ENCODE measurements at regions not wholly inside any gene's neighbourhood (a gene's known extent, or its start where the extent isn't known, plus 50 kb on each side); places are given as distances from the start of the nearest gene placed in this dataset.
"Not testable (repeated sequence)": the region's sequence is repeated elsewhere in the genome, so short reads cannot be mapped to it uniquely, and the experiment has no call there.

DNA sequence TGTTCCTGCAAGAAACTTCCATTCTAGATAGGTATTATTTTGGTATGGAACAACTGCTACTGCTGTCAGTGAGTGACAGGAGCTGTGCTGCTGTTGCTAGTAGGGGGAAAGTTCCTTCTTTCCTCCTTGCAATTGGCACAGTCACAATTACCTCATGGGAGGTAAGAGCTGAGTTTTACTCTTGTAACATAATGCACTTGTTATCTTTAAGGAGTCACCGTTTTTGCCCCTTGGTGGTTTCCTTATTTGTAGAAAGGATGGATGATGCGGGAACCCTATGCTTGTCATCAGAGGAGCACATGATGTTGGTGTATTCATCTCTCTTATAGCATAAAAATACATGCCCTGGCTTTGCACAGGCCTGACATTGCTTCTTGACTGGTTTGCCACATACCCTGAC lies 234.7 kb upstream of the NPY start:
- FAIRE-seq (no peak), DNase-seq (ENCODE audit: insufficient read length, low spot score) (no peak)

DNA sequence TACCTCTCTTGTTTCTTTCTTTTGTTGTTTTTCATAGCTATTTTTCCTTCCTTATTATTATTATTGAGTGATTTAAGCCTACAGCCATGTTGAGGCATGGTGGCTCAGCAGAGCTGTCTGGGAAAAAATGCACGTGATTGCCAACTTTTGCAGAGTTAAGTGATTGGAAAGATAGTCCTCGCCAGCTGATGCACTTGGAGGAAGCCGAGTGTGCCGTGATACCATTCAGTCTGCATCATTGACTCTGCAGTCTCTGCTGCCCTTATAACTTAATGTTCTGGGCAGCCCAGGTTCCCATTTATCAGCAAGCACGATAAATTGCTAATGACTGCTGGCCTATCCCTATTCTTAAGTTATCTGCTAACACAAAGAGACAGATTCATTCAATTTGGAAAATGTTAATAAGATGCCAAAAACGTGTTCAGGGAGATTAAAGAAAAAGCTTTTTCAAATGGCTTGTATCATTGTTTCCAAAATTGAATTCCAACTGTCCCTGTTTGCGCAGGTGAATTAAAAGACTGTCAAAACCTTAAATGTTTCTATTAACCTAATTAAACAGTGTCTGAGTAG lies 232.9 kb upstream of the NPY start:
- DNase-seq (ENCODE audit: insufficient read length, low spot score) (no peak), FAIRE-seq (no peak)

DNA sequence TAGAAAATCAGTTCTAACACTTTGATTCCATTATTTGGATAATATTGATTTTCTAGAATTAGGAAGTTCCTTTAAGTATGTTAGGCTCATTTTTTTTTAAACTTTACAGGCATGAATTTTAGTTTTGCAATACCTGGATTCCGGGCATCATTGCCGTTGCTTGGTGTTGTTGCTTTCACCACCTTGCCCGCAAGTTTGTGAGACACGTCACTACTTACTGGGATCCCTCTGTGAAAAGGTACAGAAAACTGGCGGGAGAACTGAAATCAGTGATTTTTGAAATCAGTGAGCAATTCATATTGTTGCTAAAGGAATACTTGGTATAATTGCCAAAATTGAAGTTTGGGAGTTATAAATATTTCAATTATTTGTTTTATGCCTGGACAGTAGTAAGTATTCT lies 232.3 kb upstream of the NPY start:
- DNase-seq (ENCODE audit: insufficient read length, low spot score) = no peak
- FAIRE-seq = no peak

DNA sequence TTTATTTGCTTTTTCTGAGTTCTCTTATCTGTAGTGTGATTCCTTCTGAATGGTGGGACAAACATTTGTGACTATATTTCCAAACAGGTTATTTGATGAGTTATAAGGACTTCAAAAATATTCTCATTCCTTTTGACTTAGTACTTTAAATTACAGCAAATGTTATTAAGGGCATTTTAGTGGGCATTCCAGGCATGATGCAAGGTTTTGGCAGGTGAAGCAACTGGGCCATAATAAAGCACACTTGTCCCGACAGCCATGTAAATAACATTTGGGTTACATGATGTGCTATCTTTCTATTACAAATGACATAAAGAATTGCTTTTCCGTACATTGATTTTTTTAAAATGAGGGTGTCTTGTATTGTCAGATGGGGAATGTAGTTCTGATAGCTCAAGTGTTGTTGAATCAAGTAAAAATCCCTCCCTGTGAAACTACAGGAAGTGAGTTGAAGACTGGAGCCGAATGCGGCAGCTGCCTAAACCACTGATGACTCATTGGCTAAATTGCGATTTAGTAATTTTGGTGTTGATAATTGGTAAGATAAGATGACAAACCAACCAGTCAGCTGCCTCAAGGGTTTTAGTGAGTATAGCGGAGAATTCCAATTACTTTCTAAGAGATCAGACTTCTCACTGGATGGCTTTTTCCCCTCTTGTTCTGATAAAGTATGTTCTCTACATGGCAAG lies 231.3 kb upstream of the NPY start:
- FAIRE-seq = no peak
- no peak for DNase-seq (ENCODE audit: insufficient read length, low spot score)

DNA sequence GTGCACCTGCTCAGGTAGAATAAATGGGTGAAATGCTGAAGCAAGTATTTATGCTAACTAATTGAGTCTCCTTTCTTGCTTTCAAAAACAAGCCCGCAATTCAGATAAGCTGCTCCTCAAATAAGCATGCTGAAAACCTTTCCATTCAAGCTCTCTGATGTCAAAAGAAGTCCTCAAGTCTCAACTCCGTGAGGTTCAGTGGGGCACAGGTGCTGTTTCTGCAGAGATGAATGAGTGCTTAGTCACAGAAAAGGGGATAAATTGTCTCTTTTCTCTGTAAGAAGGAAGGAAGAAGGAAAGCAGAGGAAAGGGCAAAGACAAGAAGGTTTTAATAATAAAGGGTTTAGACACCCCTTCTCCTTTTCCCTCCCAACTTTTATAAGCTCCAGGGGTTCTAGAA lies 229.8 kb upstream of the NPY start:
- no peak for FAIRE-seq
- no peak for DNase-seq (ENCODE audit: insufficient read length, low spot score)

DNA sequence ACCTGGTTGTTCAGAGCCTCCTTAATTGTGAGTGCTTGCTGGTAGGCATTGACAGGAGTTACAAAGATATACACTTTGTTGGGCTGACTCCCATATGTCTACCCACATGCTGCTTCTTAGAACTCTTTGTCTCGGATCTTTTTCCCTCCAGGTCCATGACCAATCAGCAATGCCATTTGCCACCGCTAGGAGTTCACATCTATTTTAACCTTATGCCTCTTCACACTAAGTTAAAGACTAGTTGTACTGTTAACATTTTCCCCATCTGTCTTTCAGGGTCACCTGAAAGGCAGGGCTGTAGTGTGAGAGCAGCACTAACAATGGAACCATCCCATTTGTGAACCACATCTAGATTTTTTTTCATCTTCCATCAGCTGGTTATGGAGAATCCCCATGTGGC lies 226.7 kb upstream of the NPY start:
- DNase-seq (ENCODE audit: insufficient read length, low spot score) (no peak), FAIRE-seq (no peak)

DNA sequence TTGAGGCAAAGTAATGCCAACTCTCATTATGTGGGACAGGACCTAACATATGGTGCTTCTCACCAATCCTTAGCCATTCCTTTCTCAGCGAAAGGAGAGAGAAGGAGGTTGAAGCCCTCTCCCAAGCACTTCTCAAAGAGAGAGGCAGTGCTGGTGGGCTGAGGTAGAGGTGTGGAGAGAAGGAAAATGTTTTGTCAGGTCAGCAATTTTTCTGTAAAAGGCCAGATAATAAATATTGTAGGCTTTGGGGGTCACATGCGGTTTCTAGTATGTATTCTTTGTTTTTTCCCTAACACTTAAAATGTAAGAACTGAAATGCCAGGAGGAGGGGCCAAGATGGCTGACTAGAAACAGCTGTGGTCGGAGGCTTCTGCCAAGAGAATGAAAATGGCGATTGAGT lies 225.0 kb upstream of the NPY start:
- FAIRE-seq (no peak), DNase-seq (ENCODE audit: insufficient read length, low spot score) (no peak)

DNA sequence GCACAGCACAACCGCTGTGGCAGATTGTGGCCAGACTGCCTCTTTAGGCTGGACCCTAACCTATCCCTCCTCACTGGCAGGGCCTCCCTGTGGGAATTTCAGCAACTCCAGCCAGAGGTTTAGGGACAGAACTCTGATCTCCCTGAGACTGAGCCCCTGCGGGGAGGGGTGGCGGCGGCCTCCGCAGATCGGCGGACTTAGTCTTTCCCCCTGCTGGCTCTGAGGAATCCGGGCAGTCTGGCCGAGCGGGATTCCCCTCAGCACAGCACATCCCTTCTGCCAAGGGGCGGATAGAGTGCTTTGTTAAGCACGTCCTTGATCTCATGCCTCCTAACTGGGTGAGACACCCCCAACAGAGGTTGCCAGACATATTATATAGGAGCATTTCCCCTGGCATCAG lies 224.2 kb upstream of the NPY start:
- DNase-seq (ENCODE audit: insufficient read length, low spot score) (no peak), FAIRE-seq (no peak)

DNA sequence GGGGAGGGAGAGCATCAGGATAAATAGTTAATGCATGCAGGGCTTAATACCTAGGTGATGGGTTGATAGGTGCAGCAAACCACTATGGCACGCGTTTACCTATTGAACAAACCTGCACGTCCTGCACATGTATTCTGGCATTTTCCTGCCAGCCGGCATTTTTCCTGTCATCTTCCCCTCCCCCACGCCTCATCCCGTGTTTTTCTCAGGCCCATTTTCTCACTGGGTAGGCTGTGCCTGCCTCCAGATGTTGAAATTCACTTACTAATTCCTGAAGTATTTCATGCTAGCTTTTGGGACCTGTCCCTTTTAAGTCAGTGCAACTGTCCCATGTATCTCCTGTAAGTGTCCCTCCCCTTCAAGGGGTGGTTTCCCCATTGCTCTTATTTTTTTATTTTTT lies 220.3 kb upstream of the NPY start:
- FAIRE-seq (no peak), DNase-seq (ENCODE audit: insufficient read length, low spot score) (no peak)

DNA sequence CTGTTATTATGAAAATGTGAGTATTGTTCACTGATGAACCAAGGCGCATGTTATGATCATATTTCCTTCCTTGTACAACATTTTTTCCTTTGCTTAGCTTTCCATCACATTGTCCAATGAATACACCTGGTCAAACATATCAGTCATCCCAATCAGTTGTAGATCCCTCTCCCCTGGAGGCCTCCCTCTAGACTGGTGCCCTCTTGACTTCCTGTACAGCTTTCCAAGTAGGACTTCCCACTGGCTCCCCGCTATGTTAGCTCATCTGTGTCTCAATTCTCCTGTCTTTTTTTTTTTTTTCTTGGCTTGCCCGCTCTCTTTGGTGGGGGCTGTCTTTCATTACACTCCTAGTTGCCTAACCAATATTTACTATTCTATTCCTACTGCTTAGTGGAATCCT lies 214.2 kb upstream of the NPY start:
- no peak for FAIRE-seq
- no peak for DNase-seq (ENCODE audit: insufficient read length, low spot score)

DNA sequence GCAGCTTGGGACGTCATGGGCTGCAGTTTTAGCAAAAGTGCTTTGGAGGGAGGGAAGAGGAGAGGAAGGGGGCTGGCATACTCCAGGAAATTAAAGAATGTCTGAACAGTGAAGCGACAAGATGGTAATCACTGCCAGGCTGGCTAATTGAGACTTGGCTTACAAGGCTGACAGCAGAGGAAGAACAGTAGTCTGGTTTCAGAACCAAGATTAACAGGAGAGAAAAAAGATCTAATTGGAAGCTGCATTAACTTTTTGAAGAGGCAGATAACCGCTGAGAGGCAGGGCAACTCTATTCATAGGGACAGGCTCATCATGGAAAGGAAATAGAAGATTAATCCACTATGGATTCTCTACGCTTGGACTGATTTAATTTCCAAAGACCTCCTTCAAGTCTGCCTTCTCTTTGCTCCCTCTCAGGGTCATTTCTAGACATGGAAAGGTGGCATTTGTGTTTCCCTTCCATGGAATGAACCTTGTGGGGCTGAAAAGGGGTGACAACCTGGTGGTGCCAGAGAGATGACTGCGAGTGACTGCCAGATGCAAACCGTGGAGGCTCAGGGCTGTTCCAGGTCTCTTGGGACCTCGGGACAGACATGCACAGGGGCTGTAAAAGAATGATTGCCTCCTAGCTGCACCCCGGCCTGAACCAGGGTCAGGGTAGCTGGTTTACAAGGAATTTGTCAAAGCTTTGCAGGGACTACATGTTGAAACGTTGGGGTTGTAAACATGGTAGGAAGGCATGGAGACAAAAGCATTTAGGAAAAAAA lies 210.2 kb upstream of the NPY start:
- FAIRE-seq (no peak), DNase-seq (ENCODE audit: insufficient read length, low spot score) (no peak)

DNA sequence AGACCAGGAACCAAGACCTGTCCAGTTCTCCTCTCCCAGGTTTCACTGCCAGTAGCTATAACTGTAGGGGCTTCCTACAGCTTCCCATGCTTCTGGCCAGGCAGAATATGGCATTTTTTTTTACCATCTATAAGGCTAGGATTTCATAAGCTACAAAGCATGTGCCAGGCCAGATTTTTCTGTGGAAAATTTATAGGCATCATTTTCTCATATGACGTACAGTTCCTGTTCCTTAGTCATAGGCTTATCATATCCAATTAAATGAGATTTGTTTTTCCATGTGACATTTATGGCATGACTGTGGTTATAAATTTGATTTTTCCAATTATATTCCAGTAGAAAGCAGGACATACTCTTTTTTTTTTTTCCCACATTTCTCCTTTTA lies 208.6 kb upstream of the NPY start:
- FAIRE-seq = no peak
- DNase-seq (ENCODE audit: insufficient read length, low spot score) = no peak

DNA sequence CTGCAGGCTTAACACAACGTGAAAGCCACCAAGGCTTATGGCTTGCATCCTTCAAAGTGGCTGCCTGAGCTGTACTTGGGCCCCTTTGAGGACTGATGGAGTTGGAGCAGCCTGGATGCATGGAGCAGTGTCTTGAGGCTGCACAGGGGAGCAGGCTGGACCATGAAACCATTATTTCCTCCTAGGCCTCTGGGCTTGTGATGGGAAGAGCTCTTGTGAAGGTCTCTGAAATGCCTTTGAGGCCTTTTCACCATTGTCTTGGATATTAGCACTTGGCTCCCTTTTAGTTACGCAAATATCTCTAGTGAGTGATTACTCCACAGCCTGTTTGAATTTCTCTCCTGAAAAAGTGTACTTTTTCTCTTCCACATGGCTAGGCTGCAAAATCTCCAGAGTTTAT lies 201.2 kb upstream of the NPY start:
- no peak for DNase-seq (ENCODE audit: insufficient read length, low spot score)
- FAIRE-seq = no peak

DNA sequence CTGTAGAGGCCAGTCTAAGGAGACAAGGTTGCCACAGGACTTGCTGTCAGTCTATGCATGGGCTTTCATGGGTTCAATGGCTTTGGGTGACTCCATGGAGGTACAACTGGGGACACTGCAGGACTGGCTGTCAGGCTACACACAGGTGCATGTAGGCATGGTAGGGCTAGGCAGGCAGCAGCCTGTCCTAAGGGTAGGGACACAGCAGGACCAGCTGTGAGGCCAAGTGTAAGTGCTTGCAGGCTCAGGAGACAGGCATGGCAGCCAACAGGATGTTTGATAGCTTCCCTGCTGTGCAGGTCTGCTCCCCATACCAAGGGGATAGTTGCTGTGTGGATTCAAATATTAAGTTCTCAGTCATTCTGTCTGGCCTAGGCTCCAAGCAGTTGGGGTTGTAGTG lies 181.0 kb upstream of the NPY start:
- FAIRE-seq (no peak), DNase-seq (ENCODE audit: insufficient read length, low spot score) (no peak)

DNA sequence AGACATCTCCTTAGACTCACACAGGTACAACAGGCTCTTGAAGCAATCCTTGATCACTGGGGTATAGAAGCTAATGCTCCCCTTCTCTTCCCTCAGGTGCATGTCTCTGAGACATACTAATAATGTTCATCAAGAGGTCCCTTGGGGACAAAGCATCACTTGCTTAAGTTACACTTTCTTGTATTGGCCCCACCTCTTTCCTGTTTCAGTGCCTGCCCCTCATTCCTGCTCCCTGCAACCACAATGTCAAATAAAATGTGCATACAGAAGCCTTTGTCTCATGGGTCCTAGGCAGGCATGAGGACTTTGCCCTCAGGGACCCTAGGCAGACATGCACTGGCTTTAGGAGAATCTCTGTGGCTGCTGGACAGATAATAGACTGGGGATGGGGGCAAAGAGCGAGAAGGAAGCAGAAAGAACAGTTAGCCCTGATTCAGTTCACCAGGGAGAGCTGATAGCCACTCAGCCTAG lies 175.0 kb upstream of the NPY start:
- peak; percentile 90 for FAIRE-seq

DNA sequence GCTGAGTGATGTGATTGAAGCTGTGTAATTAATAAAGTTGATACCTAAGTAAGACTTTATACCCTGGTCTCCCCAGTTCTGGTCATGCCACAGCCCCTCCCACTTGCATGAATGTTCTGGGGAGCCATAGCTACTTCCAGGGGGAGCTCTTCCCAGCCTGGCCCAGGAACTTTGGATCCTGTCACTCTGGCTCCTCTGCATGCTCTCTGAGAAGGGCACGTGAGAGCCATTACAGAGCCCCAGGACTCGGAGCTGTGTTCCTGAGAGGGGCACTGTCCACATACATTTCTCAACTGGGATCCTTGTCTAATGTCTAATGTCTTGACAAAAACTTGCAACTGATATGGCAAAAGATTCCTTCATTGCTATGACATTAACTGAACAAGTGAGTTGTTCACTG lies 173.9 kb upstream of the NPY start:
- FAIRE-seq = no peak
- DNase-seq (ENCODE audit: insufficient read length, low spot score) = no peak

More for the DNA sequence above, 175.0 kb upstream of the NPY start:
- DNase-seq (ENCODE audit: insufficient read length, low spot score) = peak; percentile 12

DNA sequence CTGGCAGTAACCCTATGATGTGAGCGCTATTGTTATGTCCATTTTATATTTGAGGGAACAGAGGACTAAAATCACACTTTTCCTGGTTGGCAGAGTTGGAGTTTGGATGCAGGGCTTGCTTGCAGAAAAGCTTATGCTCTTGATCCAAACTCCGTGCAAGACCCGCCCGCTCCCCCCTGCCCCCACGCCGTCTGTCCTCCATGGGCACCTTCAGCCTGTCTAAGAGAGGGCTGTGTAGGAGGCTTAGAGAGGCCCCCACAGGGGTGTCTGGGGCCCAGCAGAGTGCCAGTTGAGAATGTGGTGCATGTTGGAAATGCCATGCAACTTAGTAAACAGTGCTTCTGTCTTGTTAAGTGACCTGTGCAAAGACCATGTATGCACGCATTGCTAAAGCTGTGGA lies 170.5 kb upstream of the NPY start:
- DNase-seq (ENCODE audit: insufficient read length, low spot score) (no peak), FAIRE-seq (no peak)

DNA sequence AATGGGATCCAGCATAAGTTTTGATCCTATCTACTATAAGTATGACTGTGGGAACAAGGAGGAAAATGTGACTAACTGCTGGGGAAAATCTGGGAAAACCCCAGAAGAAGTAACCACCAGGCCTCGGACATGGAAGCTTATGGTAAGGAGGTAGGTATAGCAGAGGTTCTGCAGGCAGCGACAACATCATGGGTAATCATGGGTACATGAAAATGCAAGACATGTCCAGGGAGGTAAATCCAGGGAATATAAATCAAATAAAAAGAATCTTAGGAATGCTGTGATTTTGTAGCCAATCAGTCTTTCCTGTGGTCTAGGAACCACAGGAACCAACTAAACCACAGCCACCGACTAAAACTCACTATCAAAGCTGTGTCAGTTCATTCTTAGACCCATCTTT lies 168.3 kb upstream of the NPY start:
- DNase-seq (ENCODE audit: insufficient read length, low spot score) (no peak), FAIRE-seq (no peak)

DNA sequence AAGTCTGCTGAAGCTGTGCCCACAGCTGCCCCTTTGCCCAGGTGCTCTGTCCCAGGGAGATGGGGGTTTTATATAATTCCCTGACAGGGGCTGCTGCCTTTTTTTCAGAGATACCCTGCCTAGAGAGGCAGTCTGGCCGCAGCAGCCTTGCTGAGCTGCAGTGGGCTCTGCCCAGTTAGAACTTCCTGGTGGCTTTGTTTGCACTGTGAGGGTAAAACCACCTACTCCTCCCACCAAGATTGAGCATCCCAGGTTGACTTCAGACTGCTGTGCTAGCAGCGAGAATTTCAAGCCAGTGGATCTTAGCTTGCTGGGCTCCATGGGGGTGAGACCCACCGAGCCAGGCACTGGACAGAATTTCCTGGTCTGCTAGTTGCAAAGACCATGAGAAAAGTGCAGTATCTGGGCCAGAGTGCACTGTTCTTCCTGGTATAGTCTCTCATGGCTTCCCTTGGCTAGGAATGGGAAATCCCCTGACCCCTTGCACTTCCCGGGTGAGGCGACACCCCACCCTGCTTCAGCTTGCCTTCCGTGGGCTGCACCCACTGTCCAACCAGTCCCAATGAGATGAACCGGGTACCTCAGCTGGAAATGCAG lies 166.0 kb upstream of the NPY start:
- not testable (repeated sequence) for FAIRE-seq; DNase-seq (ENCODE audit: insufficient read length, low spot score)

DNA sequence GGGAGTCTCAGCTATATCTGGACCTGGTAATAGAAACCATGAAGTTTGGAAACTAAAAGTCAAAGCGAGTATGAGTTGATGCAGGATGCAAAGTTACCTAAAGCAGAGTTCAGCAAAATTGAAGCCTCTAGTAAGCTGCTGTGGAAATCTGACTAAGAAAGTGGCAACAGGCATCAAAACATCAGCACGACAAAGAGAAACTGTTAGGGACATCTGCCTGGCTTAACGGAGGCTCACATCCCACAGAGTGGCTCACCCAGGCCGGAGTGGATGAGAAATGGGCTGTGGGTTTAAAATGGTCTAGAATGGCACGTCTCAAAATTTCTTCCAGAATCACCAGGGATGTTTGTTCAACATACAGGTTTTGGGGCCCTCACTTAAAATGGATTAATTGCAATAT lies 164.1 kb upstream of the NPY start:
- DNase-seq (ENCODE audit: insufficient read length, low spot score) (no peak), FAIRE-seq (no peak)

DNA sequence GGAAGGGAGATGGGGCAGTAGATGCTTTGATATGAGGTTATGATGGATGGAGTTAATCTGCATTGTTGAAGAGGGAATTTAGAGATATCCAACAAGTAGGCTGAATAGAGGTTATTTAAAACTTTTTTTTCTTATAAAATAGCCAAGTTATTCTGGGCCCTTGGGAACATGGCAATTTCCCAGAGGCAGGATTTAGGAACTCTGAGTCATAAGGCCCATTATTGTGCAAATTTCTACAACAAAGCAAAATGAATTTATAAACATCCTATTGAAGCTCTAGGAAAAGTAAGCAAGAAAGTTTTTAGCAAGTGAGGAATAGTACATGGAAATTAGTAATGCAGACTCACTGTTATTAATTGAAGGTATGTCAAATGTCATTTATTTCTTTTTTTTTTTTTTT lies 160.9 kb upstream of the NPY start:
- no peak for FAIRE-seq
- no peak for DNase-seq (ENCODE audit: insufficient read length, low spot score)

DNA sequence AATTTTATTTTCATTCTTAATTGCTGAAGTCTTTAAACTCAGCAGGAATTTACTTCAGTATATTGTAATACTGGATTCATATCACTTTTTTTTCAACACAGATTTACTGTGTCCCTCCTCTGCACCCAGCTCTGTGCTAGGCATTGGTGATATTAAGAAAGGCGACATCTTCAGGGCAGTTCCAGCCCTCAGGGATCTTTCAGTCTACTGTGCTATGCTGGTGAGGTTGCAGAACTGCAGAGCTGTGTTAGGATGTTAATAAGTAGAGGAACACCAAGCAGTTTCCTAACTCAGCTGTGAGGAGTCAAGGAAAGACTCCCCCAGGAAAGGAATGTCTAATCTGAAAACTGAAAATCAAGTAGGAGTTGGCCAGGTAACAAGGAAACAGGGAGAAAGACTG lies 158.2 kb upstream of the NPY start:
- no peak for DNase-seq (ENCODE audit: insufficient read length, low spot score)
- FAIRE-seq = no peak
